CD4-positive, alpha-beta T cell treated with Interleukin-15 for 4 hours (primary cell): ENCODE measurements at regions not wholly inside any gene's neighbourhood (a gene's known extent, or its start where the extent isn't known, plus 50 kb on each side); places are given as distances from the start of the nearest gene placed in this dataset.

Source experiments
- DNase-seq: peaks from one replicate; pipeline ENCODE4 v3.0.0-alpha.2; 2020; ENCODE audit warnings: low spot score

DNA sequence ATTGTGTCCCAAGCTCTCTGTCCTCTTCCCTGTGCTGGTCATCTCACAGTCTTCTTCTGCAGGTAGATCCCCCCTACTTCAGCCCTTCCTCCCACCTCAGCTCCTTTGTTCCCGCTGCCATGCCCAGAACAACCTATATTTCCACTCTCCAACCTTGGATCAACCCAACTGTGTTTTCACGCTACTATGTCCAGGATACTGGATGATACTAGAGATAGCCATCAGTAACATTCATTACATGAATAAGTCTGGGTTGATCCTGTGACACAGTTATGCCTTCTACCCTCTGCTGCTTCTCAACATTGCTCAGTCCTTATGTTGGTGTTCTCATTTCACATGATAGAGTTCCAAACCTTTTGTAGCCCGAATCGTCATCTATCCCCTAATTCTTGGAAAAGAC lies 286.4 kb downstream of the ZEB1 start:
- DNase-seq: no peak

GRCh38 chr10:31604646-31605170 lies 285.7 kb downstream of the ZEB1 start:
- no peak for DNase-seq

DNA sequence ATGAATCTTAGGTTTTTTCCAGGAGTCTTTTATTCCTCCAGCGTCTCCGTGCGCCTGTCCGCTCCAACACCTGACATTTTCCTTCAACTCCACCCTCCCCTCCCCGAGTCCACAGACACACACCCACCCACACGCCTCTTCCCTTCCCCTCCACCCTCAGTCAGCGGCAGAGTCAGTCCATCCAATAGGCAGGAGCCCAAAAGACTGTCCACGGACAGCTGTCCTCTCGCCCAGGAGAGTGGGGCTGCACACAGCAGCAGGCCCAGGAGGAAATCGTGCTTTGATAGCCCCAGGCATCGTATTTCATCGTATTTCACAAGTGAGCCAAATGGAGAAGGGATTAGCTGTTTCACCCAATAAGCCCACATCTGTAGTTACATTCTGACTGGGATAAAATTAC lies 285.1 kb downstream of the ZEB1 start:
- DNase-seq: no peak

- peak; percentile 48 for DNase-seq
Observed at GRCh38 chr10:31603235-31604087, 284.4 kb downstream of the ZEB1 start.

DNA sequence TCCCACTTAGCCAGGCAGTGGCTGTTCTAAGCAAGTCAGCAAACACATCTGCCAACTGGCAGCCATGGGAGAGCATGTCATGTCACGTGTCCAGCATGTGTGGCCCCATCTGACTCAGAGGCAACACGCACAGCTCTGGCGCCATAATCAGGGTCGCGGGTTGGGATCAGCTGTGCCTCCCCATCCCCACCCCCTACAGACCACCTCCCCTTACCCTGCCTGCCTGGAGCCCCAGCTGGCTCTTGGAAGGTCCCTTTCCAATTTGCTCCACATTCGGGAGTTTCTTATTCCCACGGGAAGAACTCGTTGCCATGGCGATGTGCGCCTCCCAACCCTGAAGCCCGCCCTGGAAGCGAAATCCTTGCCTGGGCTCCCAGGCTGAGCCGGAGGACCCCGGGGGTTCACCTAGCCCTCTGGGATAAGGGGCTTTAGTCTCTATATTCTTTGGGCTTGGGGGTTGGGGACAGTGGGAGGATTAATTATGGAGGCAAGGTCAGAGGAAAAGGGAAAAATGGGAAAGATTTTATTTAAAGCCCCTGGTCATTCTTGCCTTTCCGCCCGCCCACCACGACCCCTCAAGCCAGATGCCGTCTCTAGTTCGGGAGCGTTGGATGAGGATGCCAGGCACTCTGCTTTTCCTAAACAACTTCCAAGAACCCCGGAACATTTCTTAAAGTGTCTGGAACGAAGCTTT lies 283.7 kb downstream of the ZEB1 start:
- no peak for DNase-seq

- no peak for DNase-seq
Observed at GRCh38 chr10:31601136-31601535, 282.1 kb downstream of the ZEB1 start.

DNA sequence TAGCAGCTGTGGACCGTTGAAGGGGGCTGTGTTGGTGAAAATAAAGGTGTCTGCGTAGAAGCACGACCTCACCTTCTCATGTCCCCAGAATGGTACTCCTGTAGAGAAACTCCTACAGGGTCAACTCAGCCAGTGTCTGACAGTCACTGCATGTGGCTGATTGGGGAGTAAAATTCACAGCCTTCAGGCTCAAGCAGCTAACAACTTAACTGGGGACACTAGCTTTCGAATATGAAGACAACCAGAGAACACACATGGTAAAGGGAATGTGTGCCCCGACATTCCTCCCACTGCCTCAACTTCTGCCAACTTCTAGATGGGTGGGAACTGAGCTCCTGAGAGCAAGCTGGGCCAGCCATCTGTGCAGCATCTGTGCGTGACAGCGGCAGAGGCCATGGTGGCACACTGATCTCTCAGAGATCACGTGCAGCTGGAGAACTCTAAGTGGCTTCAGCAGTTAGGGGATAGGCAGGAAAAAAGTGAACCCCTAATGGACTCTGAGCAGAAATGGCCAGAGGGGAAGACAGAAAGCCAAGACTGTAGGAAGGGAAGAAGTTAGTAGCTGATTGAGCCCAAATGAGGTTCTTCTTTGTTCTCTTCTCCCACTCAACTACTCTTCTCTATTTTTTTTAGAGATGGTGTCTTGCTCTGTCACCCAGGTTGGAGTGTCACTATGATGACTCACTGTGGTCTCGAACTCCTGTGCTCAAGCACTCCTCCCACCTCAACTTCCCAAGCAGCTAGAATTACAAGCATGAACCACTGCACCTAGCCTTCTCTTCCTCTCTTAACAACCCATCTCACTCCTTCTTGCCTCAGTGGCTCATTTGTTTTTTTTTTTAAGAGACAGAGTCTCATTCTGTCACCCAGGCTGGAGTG lies 280.8 kb downstream of the ZEB1 start:
- DNase-seq: no peak

DNA sequence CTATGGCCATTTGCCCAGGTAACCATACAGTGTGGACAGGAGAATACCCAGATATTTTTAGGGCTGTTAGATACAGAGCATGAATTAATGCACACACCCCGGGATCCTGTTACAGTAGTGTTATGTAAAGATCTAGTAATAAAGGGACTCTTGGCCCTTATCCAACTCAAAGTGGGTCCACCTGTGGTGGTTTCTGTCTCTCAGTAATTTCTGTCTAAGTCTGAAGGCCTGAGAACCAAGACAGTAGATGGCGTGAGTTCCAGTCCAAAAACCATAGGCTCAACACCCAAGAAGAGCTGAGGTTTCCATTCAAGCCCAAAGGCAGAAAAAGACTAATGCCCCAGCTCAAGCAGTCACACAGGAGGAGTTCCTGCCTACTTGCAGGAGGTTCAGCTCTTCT lies 277.7 kb downstream of the ZEB1 start:
- DNase-seq: no peak

DNA sequence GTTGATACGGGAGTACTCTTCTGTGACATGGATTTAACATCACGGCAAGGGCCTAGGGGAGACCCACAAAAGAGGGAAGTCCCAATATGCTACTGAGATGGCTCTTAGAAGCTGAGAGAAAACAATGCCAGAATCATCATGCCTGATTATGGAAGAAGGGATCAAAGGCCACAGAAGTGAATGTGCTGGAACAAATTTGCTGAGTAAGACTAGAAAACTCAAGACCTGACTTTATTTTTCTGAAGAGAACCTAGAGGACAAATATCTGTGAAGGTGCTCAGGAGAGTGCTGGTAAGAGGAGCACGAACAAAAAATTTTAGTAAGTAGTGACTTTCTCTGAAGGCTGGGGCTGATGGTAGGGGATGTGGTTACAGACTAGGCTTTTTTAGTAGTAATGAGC lies 277.0 kb downstream of the ZEB1 start:
- DNase-seq: no peak

GRCh38 chr10:31594347-31594873 lies 275.4 kb downstream of the ZEB1 start:
- DNase-seq: no peak

DNA sequence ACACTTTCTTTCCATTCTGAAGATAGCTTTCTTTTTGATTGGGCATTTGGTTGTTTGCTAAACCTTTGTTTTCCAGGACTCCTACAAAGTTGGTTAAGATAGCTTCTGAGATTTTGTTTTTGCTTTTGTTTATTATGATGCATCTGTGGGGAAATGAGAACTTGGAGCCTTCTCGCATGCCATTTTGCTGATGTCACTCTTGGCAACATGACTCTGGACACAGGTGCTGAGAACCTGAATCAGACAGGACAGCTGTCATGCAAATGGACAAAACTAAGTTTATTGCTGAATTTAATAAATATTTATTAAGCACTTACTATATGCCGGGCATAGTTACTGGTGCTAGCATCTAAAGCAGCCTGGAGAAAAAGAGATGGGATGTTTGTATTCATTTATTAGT lies 274.1 kb downstream of the ZEB1 start:
- no peak for DNase-seq

GRCh38 chr10:31591569-31591968 lies 272.6 kb downstream of the ZEB1 start:
- no peak for DNase-seq

GRCh38 chr10:31590023-31590800 lies 271.2 kb downstream of the ZEB1 start:
- DNase-seq: no peak

- DNase-seq: no peak
Observed at GRCh38 chr10:31587691-31588090, 268.7 kb downstream of the ZEB1 start.

DNA sequence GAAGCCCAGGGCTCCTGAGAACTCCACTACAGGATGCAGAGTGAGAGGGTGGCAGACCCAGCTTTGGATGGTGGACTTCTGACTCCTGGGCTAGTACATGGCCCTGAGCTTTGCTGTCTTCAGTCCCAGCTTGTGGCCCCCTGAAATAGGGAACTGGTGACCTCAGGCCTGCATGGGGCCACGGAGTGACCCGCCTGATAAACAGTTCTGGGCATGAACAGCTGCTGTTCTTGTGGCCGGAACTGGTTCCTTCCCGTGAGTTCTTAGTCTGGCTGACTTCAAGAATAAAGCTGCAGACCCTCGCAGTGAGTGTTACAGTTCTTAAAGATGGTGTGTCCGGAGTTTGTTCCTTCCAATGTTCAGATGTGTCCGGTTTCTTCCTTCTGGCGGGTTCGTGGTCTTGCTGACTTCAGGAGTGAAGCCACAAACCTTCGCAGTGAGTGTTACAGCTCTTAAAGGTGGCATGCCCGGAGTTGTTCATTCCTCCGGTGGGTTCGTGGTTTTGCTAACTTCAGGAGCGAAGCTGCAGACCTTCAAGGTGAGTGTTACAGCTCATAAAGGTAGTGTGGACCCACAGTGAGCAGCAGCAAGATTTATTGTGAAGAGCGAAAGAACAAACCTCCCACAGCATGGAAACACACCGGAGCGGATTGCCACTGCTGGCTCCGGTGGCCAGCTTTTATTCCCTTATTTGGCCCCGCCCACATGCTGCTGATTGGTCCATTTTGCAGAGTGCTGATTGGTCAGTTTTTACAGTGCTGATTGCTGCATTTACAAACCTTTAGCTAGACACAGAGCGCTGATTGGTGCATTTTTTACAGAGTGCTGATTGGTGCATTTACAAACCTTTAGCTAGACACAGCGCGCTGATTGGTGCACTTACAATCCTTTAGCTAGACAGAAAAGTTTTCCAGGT lies 268.0 kb downstream of the ZEB1 start:
- DNase-seq: no peak

DNA sequence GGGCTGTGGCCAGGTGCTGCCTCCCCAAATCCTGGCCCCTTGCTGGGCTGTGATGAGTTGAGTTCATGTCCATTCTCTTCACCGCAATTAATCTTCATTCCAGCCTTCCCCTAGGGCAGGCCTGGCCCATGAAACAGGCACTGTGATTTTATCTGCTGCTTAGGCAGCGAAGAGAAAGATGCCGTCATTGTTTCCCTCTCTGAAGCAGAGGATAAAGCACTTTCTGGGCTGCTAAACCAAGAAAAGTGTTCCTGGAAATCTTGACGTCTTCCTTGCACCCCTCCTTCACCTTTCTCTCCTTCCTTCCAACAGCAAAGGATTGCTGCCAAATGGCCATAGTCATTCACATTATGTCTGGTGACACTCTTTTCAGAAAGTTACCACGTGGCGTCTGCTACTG lies 265.9 kb downstream of the ZEB1 start:
- DNase-seq: no peak

- no peak for DNase-seq
Observed at GRCh38 chr10:31584098-31584631, 265.1 kb downstream of the ZEB1 start.

- no peak for DNase-seq
Observed at GRCh38 chr10:31583293-31583692, 264.3 kb downstream of the ZEB1 start.

DNA sequence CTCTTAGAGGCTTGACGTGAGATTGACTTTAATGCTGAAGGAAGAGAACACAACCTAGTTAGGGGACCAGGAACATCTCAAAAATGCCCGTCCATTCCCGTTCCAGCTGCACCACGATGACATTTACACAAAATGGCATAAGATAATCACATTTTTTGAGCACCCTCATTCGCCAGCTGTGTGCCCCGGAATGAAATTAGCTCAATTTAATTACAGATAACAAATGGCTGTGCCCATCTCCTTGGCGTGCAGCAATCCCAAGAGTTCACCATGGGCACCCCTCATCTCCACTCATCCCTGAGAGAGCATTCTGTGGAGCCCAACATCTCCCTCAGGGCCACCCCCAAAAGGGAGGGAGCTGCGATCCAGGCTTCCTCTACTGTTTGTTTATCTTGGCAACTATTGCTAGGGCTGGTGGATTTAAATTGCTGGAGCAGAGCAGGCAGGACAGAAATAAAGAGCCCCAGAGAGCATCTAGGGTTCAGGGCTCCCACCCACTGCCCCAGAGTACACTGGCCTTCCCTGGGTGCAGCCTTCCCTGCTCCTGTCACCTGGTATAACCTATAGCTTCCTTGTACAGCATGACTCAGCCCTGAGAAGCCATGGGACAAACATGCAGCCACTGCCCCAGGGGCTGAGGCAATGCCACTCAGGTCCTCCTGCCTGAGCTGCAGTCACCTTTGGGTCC lies 263.5 kb downstream of the ZEB1 start:
- no peak for DNase-seq
